ENCODE measurements at regions not wholly inside any gene's neighbourhood (a gene's known extent, or its start where the extent isn't known, plus 50 kb on each side); places are given as distances from the start of the nearest gene placed in this dataset.

DNA sequence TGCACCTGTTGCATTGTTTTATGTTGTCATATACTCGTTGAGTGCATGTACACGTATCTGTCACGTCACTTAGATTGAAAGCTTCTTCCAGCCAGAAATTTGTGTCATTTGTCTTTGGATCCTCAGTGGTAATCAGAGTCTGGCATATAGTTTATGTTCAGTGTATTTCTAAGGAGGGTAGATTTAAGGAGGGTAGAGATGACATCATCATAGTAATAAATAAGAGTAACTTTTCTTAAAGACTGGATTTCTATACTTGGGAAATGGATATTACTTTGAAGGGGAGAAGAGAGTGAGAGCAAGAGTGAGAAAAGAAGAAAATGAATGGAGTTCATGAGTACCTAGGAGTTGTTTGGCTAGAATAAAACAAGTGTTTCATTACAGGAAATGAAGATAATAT is 255.0 kb upstream of the SASH1 start:
- no peak for DNase-seq
- H3K4me1 Mint-ChIP-seq: no peaks in the 10 kb centered on the region
- 93% methylated on average over 3 of the region's 3 CpGs for WGBS (ENCODE audit: insufficient coverage)

DNA sequence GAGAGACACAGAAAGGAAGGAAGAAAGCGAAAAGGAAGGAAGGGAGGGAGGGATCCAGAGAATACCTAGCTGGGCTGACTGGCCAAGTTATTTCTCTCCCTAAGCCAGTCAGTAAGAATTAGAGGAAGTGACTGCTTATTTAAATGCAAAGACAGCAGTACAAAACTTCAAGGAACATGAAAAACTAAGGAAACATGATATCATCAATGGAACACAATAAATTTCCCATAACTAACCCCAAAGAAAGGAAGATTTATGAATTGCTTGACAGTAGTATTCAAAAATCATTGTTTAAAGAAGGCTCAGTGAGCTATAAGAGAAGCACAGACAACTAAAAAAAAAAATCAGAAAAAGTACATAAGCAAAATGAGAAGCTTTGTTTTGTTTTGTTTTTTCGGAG is 252.3 kb upstream of the SASH1 start:
- no peaks in the 10 kb centered on the region for H3K36me3 ChIP-seq (replicated peaks in 1 of 2; ENCODE audit: control insufficient read depth in 1 of 2, insufficient read depth in 2 of 2, low read length in 2 of 2)
- no peak overlapping the region for H3K9ac ChIP-seq (ENCODE audit: insufficient read depth, low read length, poor library complexity, severe bottlenecking)
- H2AFZ ChIP-seq (ENCODE audit: insufficient read depth, low read depth, low read length, poor library complexity, severe bottlenecking): no peak overlapping the region
- no peak for DNase-seq
- no peak overlapping the region for H3K4me3 Mint-ChIP-seq
- no peak for TF ChIP-seq CTCF (IDR thresholded peaks at IDR 0.05)
- WGBS (ENCODE audit: insufficient coverage): no CpG with 5 or more reads among the region's 2 CpGs
- H3K4me1 ChIP-seq (ENCODE audit: control insufficient read depth in 1 of 2, insufficient read depth in 2 of 2, low read length in 2 of 2): no peaks in the 10 kb centered on the region
- H3K4me3 ChIP-seq (replicated peaks in 1 of 3; ENCODE audit: low read depth in 2 of 3, low read length in 3 of 3): no peak overlapping the region
- no peaks in the 10 kb centered on the region for H3K27me3 Mint-ChIP-seq (ENCODE audit: low read depth in 3 of 3)
- no peaks in the 10 kb centered on the region for H3K27me3 ChIP-seq (ENCODE audit: control insufficient read depth in 2 of 2, insufficient read depth in 2 of 2, low read length in 2 of 2)
- H3K36me3 Mint-ChIP-seq: no peaks in the 10 kb centered on the region
- no peak overlapping the region for H3K27ac ChIP-seq (ENCODE audit: low read depth in 1 of 2, low read length in 2 of 2)
- intact Hi-C loops (cut with micrococcal nuclease): no loop called here
- H3K9me3 ChIP-seq (replicated peaks in 1 of 2; ENCODE audit: control insufficient read depth in 1 of 2, insufficient read depth in 1 of 2, low read length in 2 of 2): peaks cover 13% of the 10 kb centered on the region in 2 donors
- H3K4me2 ChIP-seq (replicated peaks; ENCODE audit: extremely low read depth, low read length, poor library complexity, severe bottlenecking): no peak overlapping the region
- H4K20me1 ChIP-seq (ENCODE audit: insufficient read depth, low read length): no peaks in the 10 kb centered on the region
- H3K79me2 ChIP-seq (ENCODE audit: insufficient read depth, low read length): no peaks in the 10 kb centered on the region
- H3K9me3 Mint-ChIP-seq: peaks cover 7 to 23% (median 15%) of the 10 kb centered on the region in 7 donors
- H3K4me1 Mint-ChIP-seq: no peaks in the 10 kb centered on the region
- no peak overlapping the region for H3K27ac Mint-ChIP-seq

More for the DNA sequence above, 255.0 kb upstream of the SASH1 start:
- H4K20me1 ChIP-seq (ENCODE audit: insufficient read depth, low read length): no peaks in the 10 kb centered on the region
- peaks cover 13% of the 10 kb centered on the region in 2 donors for H3K9me3 ChIP-seq (replicated peaks in 1 of 2; ENCODE audit: control insufficient read depth in 1 of 2, insufficient read depth in 1 of 2, low read length in 2 of 2)
- Mint-ChIP-seq H3K9me3 (peaks cover 3 to 20% (median 12%) of the 10 kb centered on the region in 7 donors), H3K27ac (no peak overlapping the region), H3K27me3 (ENCODE audit: low read depth in 3 of 3) (no peaks in the 10 kb centered on the region), H3K4me3 (no peak overlapping the region), H3K36me3 (no peaks in the 10 kb centered on the region)
- H3K27me3 ChIP-seq (ENCODE audit: control insufficient read depth in 2 of 2, insufficient read depth in 2 of 2, low read length in 2 of 2): no peaks in the 10 kb centered on the region
- intact Hi-C loops (cut with micrococcal nuclease): no loop called here
- H3K4me2 ChIP-seq (replicated peaks; ENCODE audit: extremely low read depth, low read length, poor library complexity, severe bottlenecking): no peak overlapping the region
- H2AFZ ChIP-seq (ENCODE audit: insufficient read depth, low read depth, low read length, poor library complexity, severe bottlenecking): no peak overlapping the region
- H3K27ac ChIP-seq (ENCODE audit: low read depth in 1 of 2, low read length in 2 of 2): no peak overlapping the region
- no peaks in the 10 kb centered on the region for H3K4me1 ChIP-seq (ENCODE audit: control insufficient read depth in 1 of 2, insufficient read depth in 2 of 2, low read length in 2 of 2)
- TF ChIP-seq CTCF (IDR thresholded peaks at IDR 0.05): no peak
- no peak overlapping the region for H3K9ac ChIP-seq (ENCODE audit: insufficient read depth, low read length, poor library complexity, severe bottlenecking)
- H3K79me2 ChIP-seq (ENCODE audit: insufficient read depth, low read length): no peaks in the 10 kb centered on the region
- no peak overlapping the region for H3K4me3 ChIP-seq (replicated peaks in 1 of 3; ENCODE audit: low read depth in 2 of 3, low read length in 3 of 3)
- H3K36me3 ChIP-seq (replicated peaks in 1 of 2; ENCODE audit: control insufficient read depth in 1 of 2, insufficient read depth in 2 of 2, low read length in 2 of 2): no peaks in the 10 kb centered on the region
